GM23248 (cell line): ENCODE measurements at regions not wholly inside any gene's neighbourhood (a gene's known extent, or its start where the extent isn't known, plus 50 kb on each side); places are given as distances from the start of the nearest gene placed in this dataset.

Experiments used
- DNase-seq: peaks from one replicate; pipeline ENCODE4 v3.0.0-alpha.2; 2015
- H2AFZ ChIP-seq: fragments of 200-600 bp; sonication (generic); 2 replicates; pipeline ENCODE4 v1.6.1; 2016; ENCODE audit warnings: antibody characterized with exemption
- H3F3A ChIP-seq: fragments of 200-600 bp; sonication (generic); 2 replicates; pipeline ENCODE4 v1.6.1; 2016; ENCODE audit warnings: mild to moderate bottlenecking, antibody characterized with exemption, mixed run types; ENCODE audit not compliant: insufficient read depth
- H3K27ac ChIP-seq: fragments of 200-600 bp; sonication (generic); 2 replicates; pipeline ENCODE4 v1.5.1; 2016; ENCODE audit warnings: mild to moderate bottlenecking
- H3K27me3 ChIP-seq: fragments of 200-600 bp; sonication (generic); replicated peaks from 2 replicates; pipeline ENCODE4 v1.6.1; 2016; ENCODE audit warnings: mild to moderate bottlenecking; ENCODE audit not compliant: insufficient read depth
- H3K36me3 ChIP-seq: fragments of 200-600 bp; sonication (generic); 2 replicates; pipeline ENCODE4 v1.6.1; 2016; ENCODE audit warnings: low read depth, mild to moderate bottlenecking
- H3K4me1 ChIP-seq: fragments of 200-600 bp; sonication (generic); 2 replicates; pipeline ENCODE4 v1.6.1; 2016; ENCODE audit warnings: mild to moderate bottlenecking; ENCODE audit not compliant: insufficient read depth
- H3K4me2 ChIP-seq: fragments of 200-600 bp; sonication (generic); one replicate; pipeline ENCODE4 v1.6.1; 2016; ENCODE audit warnings: mild to moderate bottlenecking; ENCODE audit not compliant: unreplicated experiment
- H3K4me3 ChIP-seq: fragments of 200-600 bp; sonication (generic); 2 replicates; pipeline ENCODE4 v1.5.1; 2016; ENCODE audit warnings: mild to moderate bottlenecking
- H3K79me2 ChIP-seq: fragments of 200-600 bp; sonication (generic); 2 replicates; pipeline ENCODE4 v1.6.1; 2016; ENCODE audit warnings: mild to moderate bottlenecking; ENCODE audit not compliant: insufficient read depth
- H3K9ac ChIP-seq: fragments of 200-600 bp; sonication (generic); 2 replicates; pipeline ENCODE4 v1.6.1; 2016; ENCODE audit warnings: mild to moderate bottlenecking
- H3K9me2 ChIP-seq: fragments of 200-600 bp; sonication (generic); 2 replicates; pipeline ENCODE4 v1.6.1; 2016; ENCODE audit warnings: mixed run types, mild to moderate bottlenecking, moderate library complexity; ENCODE audit not compliant: insufficient read depth
- H3K9me3 ChIP-seq: fragments of 200-600 bp; sonication (generic); one replicate; pipeline ENCODE4 v1.6.1; 2017; ENCODE audit warnings: low read depth
- H4K20me1 ChIP-seq: fragments of 200-600 bp; sonication (generic); 2 replicates; pipeline ENCODE4 v1.6.0; 2016; ENCODE audit not compliant: insufficient read depth
- EZH2 ChIP-seq: fragments of 200-600 bp; sonication (generic); IDR thresholded peaks from 2 replicates; pipeline ENCODE4 v1.6.1; 2018; ENCODE audit warnings: antibody characterized with exemption, mild to moderate bottlenecking; ENCODE audit not compliant: insufficient read depth, poor library complexity, severe bottlenecking
- EZH2phosphoT487 ChIP-seq: fragments of 200-600 bp; sonication (generic); IDR thresholded peaks from 2 replicates; pipeline ENCODE4 v1.6.1; 2018; ENCODE audit warnings: antibody characterized with exemption, moderate library complexity, mild to moderate bottlenecking, low read depth; ENCODE audit not compliant: insufficient read depth
- WGBS, 2 experiments: methylation state at CpG; one replicate each; pipeline ENCODE4 v1.1.6; 2015 to 2017; ENCODE audit warnings: low lambda C conversion rate in 2 of 2, low coverage in 1 of 2; ENCODE audit errors: missing lambda C conversion rate in 2 of 2; 5-methylcytosine and 5-hydroxymethylcytosine counted together
- in situ Hi-C: fragments of 300-500 bp; cut with MboI; formaldehyde crosslinking; loops from 2 replicates; pipeline ENCODE4 v1.15.0; 2020

- Histone ChIP-seq H4K20me1 (no peaks in the 10 kb centered on the region), H3K4me1 (no peaks in the 10 kb centered on the region), H3K27me3 (peaks cover 21% of the 10 kb centered on the region), H3K4me3 (no peak overlapping the region), H3K9me3 (no peaks in the 10 kb centered on the region), H2AFZ (no peak overlapping the region), H3K36me3 (no peaks in the 10 kb centered on the region), H3K4me2 (no peak overlapping the region), H3K27ac (no peak overlapping the region), H3K9me2 (no peaks in the 10 kb centered on the region), H3K79me2 (no peaks in the 10 kb centered on the region), H3F3A (no peaks in the 10 kb centered on the region), H3K9ac (no peak overlapping the region)
- in situ Hi-C loops, result loop anchor here (25.0 kb wide), 1 partner anchor 909 kb away; no protein-coding TSS in a partner anchor
- DNase-seq, result no peak
- 88% methylated on average over 2 to 3 of the region's 3 CpGs for WGBS, 2 experiments
- TF ChIP-seq EZH2 (no peak), EZH2phosphoT487 (no peak)
These were observed 299.1 kb downstream of the ZNF536 start for GRCh38 chr19:30671367-30671619.

DNA sequence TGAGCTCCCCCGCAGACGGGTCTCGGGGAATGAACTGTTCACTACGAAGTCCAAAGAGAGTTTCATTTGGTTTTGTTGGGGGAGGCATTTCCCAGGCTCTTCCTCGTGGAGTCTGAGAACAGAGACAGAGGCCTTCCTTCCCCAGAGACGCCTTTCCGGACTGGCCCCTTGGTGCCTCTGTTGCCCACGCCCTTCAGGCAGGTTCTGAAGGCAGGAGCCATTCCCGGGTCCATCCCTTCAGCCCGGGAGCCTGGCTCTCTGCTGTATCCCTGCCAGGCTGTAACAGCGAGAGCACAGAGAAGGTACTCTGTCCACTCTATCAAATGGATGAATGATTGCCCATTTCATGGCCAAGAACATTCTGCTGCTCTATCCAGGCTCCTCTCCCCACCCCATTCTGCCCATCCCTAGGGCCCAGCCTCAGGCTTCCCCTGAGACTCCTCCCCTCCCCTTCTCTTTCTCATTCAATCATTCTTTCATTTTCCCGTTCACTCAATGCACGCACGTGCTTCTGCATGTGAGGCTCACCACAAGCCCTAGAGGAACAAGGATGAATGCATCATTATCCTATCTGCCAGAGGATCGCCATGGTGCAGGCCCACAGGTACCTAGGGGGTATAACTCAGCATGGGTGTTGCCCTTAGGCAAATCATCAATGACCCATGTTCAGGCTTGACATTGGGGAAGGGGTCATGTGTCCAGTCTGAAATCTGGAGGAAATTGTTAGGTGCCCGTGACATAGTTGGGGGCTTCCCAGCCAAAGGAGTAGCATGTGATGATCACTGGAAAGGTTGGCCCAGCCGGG, 298.6 kb downstream of the ZNF536 start:
- Histone ChIP-seq H3K9me2 (no peaks in the 10 kb centered on the region), H3K4me1 (no peaks in the 10 kb centered on the region), H4K20me1 (no peaks in the 10 kb centered on the region), H3K79me2 (no peaks in the 10 kb centered on the region), H3K9me3 (no peaks in the 10 kb centered on the region), H2AFZ (no peak overlapping the region), H3K27ac (no peak overlapping the region), H3K27me3 (peaks cover 18% of the 10 kb centered on the region), H3F3A (no peaks in the 10 kb centered on the region), H3K9ac (no peak overlapping the region), H3K4me3 (no peak overlapping the region), H3K36me3 (no peaks in the 10 kb centered on the region), H3K4me2 (no peak overlapping the region)
- TF ChIP-seq EZH2 (no peak), EZH2phosphoT487 (no peak)
- no peak for DNase-seq
- in situ Hi-C loops, result loop anchor here (25.0 kb wide), 1 partner anchor 908 kb away; no protein-coding TSS in a partner anchor
- WGBS, 2 experiments, result 74 to 75% methylated on average over 16 to 17 of the region's 17 CpGs

- H3F3A ChIP-seq, result no peaks in the 10 kb centered on the region
- no peak overlapping the region for H3K4me2 ChIP-seq
- H3K36me3 ChIP-seq, result no peaks in the 10 kb centered on the region
- H3K27ac ChIP-seq, result no peak overlapping the region
- DNase-seq, result no peak
- H3K9me3 ChIP-seq, result no peaks in the 10 kb centered on the region
- H3K27me3 ChIP-seq, result peaks cover 17% of the 10 kb centered on the region
- H3K4me3 ChIP-seq, result no peak overlapping the region
- no peak for TF ChIP-seq EZH2phosphoT487
- TF ChIP-seq EZH2, result no peak
- 74% methylated on average over 13 to 14 of the region's 14 CpGs for WGBS, 2 experiments
- H2AFZ ChIP-seq, result no peak overlapping the region
- no peak overlapping the region for H3K9ac ChIP-seq
- H3K79me2 ChIP-seq, result no peaks in the 10 kb centered on the region
- no peaks in the 10 kb centered on the region for H3K9me2 ChIP-seq
- H3K4me1 ChIP-seq, result no peaks in the 10 kb centered on the region
- H4K20me1 ChIP-seq, result no peaks in the 10 kb centered on the region
- in situ Hi-C loops, result loop anchor here (25.0 kb wide), 1 partner anchor 908 kb away; no protein-coding TSS in a partner anchor
These were observed 297.8 kb downstream of the ZNF536 start for GRCh38 chr19:30670011-30670329.

- 30% methylated on average over 20 to 22 of the region's 25 CpGs for WGBS, 2 experiments
- no peaks in the 10 kb centered on the region for H3K36me3 ChIP-seq
- H3K4me2 ChIP-seq, result no peak overlapping the region
- TF ChIP-seq EZH2phosphoT487, result no peak
- TF ChIP-seq EZH2, result peak; percentile 64
- no peak overlapping the region for H3K4me3 ChIP-seq
- no peak overlapping the region for H3K9ac ChIP-seq
- peak; percentile 62 for DNase-seq
- no peak overlapping the region for H3K27ac ChIP-seq
- no peaks in the 10 kb centered on the region for H4K20me1 ChIP-seq
- no peaks in the 10 kb centered on the region for H3F3A ChIP-seq
- in situ Hi-C loops, result loop anchor here (25.0 kb wide), 1 partner anchor 907 kb away; no protein-coding TSS in a partner anchor
- H3K4me1 ChIP-seq, result no peaks in the 10 kb centered on the region
- H3K27me3 ChIP-seq, result peaks cover 12% of the 10 kb centered on the region; the same call in 1 of the 2 replicates
- H3K9me2 ChIP-seq, result no peaks in the 10 kb centered on the region
- no peaks in the 10 kb centered on the region for H3K9me3 ChIP-seq
- no peaks in the 10 kb centered on the region for H3K79me2 ChIP-seq
- H2AFZ ChIP-seq, result no peak overlapping the region
These were observed 297.3 kb downstream of the ZNF536 start for GRCh38 chr19:30669329-30670010.
